Breast epithelium (tissue), 4 donors: ENCODE measurements at regions not wholly inside any gene's neighbourhood (a gene's known extent, or its start where the extent isn't known, plus 50 kb on each side); places are given as distances from the start of the nearest gene placed in this dataset.
"Not testable (repeated sequence)": the region's sequence is repeated elsewhere in the genome, so short reads cannot be mapped to it uniquely, and the experiment has no call there.

Source experiments
- DNase-seq, 2 donors: peaks; one replicate each; pipeline ENCODE4 v3.0.0-alpha.2; 2019; ENCODE audit warnings: low spot score in 2 of 2
- H3K27ac ChIP-seq, 2 donors: fragments of 200-600 bp; sonication (generic) in 1 of 2; one replicate each; pipeline ENCODE4 v1.5.1; 2016 to 2019; ENCODE audit warnings: mild to moderate bottlenecking in 1 of 2
- H3K27me3 ChIP-seq, 2 donors: fragments of 200-600 bp; sonication (generic) in 1 of 2; one replicate each; pipeline versions ENCODE4 v1.5.1 to v1.6.0; 2017 to 2019; ENCODE audit warnings: control low read depth in 1 of 2, mild to moderate bottlenecking in 1 of 2
- H3K36me3 ChIP-seq: fragments of 200-600 bp; one replicate; pipeline ENCODE4 v1.5.1; 2019
- H3K4me1 ChIP-seq, 2 donors: fragments of 200-600 bp; sonication (generic); one replicate each; pipeline ENCODE4 v1.5.1; 2016 to 2019; ENCODE audit warnings: control low read depth in 1 of 2
- H3K4me3 ChIP-seq, 3 donors: fragments of 200-600 bp; sonication (generic); 1 replicate in 2 of 3; 2 replicates in 1 of 3; pipeline ENCODE4 v1.5.1; 2016 to 2019; ENCODE audit warnings: mild to moderate bottlenecking in 3 of 3, moderate library complexity in 2 of 3
- H3K9me3 ChIP-seq, 2 donors: fragments of 200-600 bp; sonication (generic) in 1 of 2; one replicate each; pipeline ENCODE4 v1.5.1; 2016 to 2019; ENCODE audit warnings: control low read depth in 1 of 2
- POLR2A ChIP-seq: fragments of 450-650 bp; IDR thresholded peaks from one replicate; pipeline ENCODE4 v1.6.1; 2016; ENCODE audit warnings: antibody characterized with exemption, mild to moderate bottlenecking, moderate library complexity
- POLR2AphosphoS5 ChIP-seq, 3 donors: sonication (generic); formaldehyde crosslinking; IDR thresholded peaks; one replicate each; pipeline ENCODE4 v1.6.1; 2017; ENCODE audit warnings: antibody characterized with exemption in 3 of 3
- intact Hi-C: fragments of 100-400 bp; cut with DNase I; formaldehyde crosslinking; loops from one replicate; pipeline ENCODE4 v1.15.1; 2023; ENCODE audit warnings: low total_unique reads
- TF ChIP-seq, protein P1 (sequence below), 3 donors: fragments of 450-650 bp; IDR thresholded peaks; one replicate each; pipeline ENCODE4 v1.5.1; 2016 to 2017; ENCODE audit warnings: antibody characterized with exemption in 3 of 3, mild to moderate bottlenecking in 3 of 3, moderate library complexity in 3 of 3

GRCh38 chrX:123788193-123788592, 55.3 kb upstream of the THOC2 start:
- H3K4me1 ChIP-seq, H3K27me3 ChIP-seq, intact Hi-C loops, H3K36me3 ChIP-seq, H3K27ac ChIP-seq, DNase-seq, H3K4me3 ChIP-seq, H3K9me3 ChIP-seq: not testable (repeated sequence)

DNA sequence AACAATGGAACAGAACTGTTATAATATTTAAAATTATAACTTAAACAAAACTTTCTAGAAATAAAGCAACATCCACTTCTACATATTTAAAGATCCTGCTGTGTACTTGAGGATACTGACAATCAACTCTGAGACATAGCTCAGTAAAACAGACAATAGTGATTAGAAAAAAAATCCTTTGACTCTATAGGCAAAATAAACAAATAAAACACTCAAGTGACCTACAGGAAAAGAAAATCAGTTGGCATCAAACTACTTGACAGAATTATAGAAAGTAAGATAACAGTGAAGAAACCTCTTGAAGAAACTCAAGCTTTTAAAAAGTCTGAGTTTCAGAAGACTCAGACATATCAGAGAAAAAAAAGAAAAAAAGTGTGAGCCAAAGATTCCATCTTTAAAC, 55.9 kb upstream of the THOC2 start:
- no peaks in the 10 kb centered on the region for H3K27me3 ChIP-seq
- H3K4me1 ChIP-seq = no peaks in the 10 kb centered on the region
- H3K27ac ChIP-seq = no peak overlapping the region
- no peaks in the 10 kb centered on the region for H3K9me3 ChIP-seq
- H3K4me3 ChIP-seq = no peak overlapping the region
- TF ChIP-seq POLR2AphosphoS5 (IDR thresholded peaks at IDR 0.05) = no peak
- no peaks in the 10 kb centered on the region for H3K36me3 ChIP-seq
- intact Hi-C loops = no loop called here
- no peak for DNase-seq

DNA sequence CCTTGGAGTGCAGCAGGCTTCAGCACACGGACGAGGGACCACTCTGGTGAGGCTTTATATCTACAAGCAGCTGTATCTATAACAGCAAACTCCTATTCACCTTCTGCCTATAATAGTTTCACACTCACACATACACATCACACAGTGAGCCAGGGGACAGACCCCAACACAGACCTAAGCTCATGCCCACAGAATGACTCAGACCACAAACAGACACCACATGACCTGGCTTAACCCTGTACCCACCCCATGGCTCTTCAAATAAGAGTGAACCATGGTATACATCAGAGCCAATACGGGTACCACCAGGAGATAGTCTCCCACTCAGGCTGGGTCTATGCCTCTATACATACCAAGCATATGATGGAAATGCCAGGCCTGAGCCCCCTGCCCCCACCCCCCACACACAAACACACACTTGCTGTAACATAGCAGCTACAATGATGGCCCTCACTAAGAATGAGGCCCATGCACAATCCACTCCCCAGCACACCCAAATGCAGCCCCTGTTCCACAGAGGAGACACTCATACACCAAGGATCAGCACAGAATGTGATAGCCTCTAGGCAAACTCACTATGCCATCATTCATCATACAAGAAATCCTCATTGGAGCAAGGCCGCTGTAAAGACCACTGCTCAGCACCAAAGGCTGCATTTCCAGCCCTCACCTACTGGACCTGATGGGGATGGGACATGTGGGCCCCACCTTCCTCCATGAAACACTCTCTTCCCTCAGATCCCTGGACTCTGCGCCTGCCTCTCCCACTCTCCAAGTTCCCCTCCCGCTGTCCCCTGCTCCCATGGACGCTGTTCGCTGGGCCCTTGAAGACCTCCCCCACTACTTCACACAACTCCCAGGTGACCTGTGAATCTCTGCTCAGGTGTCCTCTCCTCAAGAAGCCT, 62.1 kb upstream of the XIAP start:
- TF ChIP-seq POLR2A = no peak
- TF ChIP-seq, protein P1, sequence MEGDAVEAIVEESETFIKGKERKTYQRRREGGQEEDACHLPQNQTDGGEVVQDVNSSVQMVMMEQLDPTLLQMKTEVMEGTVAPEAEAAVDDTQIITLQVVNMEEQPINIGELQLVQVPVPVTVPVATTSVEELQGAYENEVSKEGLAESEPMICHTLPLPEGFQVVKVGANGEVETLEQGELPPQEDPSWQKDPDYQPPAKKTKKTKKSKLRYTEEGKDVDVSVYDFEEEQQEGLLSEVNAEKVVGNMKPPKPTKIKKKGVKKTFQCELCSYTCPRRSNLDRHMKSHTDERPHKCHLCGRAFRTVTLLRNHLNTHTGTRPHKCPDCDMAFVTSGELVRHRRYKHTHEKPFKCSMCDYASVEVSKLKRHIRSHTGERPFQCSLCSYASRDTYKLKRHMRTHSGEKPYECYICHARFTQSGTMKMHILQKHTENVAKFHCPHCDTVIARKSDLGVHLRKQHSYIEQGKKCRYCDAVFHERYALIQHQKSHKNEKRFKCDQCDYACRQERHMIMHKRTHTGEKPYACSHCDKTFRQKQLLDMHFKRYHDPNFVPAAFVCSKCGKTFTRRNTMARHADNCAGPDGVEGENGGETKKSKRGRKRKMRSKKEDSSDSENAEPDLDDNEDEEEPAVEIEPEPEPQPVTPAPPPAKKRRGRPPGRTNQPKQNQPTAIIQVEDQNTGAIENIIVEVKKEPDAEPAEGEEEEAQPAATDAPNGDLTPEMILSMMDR (IDR thresholded peaks at IDR 0.05) = no peak
- no peak for TF ChIP-seq POLR2AphosphoS5 (IDR thresholded peaks at IDR 0.05)
- Histone ChIP-seq H3K27ac (no peak overlapping the region), H3K4me1 (no peaks in the 10 kb centered on the region), H3K4me3 (no peak overlapping the region), H3K27me3 (no peaks in the 10 kb centered on the region), H3K36me3 (no peaks in the 10 kb centered on the region), H3K9me3 (no peaks in the 10 kb centered on the region)
- no peak for DNase-seq
- intact Hi-C loops = no loop called here

- H3K36me3 ChIP-seq, intact Hi-C loops, H3K27me3 ChIP-seq, H3K27ac ChIP-seq, H3K9me3 ChIP-seq, DNase-seq, H3K4me1 ChIP-seq, H3K4me3 ChIP-seq: not testable (repeated sequence)
These were observed 61.0 kb upstream of the XIAP start for GRCh38 chrX:123798706-123799430.

- Histone ChIP-seq H3K36me3 (no peaks in the 10 kb centered on the region), H3K27ac (no peak overlapping the region), H3K4me3 (no peak overlapping the region), H3K27me3 (no peaks in the 10 kb centered on the region), H3K4me1 (no peaks in the 10 kb centered on the region), H3K9me3 (no peaks in the 10 kb centered on the region)
- intact Hi-C loops = no loop called here
- no peak for TF ChIP-seq POLR2AphosphoS5 (IDR thresholded peaks at IDR 0.05)
- TF ChIP-seq POLR2A = no peak
- TF ChIP-seq, protein P1 (IDR thresholded peaks at IDR 0.05) = no peak
- no peak for DNase-seq
These were observed 58.0 kb upstream of the XIAP start for GRCh38 chrX:123801901-123802300.

DNA sequence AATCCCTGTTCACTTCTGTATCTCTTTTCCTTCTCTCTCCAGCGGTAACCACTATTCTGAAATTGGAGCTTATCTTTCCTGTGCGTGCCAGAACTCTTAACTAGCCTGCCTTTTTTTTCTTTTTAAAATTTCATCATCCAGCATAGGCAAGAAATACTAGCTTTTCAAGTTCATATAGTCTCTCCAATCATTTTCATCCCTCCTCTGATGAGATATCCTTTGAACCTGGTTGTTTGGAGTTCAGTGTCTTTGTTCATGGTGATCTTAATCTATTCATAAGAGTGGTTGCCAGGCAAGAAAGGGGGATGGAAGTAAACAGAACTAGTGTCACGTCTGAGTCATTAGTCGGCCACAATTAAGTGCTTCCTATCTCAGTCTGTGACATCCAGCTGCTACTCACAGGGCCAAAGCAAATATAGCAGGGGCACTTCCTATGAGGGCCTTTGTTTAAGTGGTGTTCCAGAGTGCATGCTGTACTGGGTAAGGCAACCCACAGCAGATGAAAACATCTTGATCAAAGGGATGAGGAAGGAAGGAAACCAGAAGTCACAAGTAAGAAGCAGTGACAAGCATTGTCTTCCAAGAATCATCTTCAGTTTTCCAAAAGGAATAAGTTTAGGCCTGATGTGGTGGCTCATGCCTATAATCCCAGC, 56.4 kb upstream of the XIAP start:
- Histone ChIP-seq H3K36me3 (no peaks in the 10 kb centered on the region), H3K4me3 (no peak overlapping the region), H3K27ac (peak overlapping the region in 1 of 2 donors; percentile 6), H3K9me3 (no peaks in the 10 kb centered on the region), H3K27me3 (no peaks in the 10 kb centered on the region), H3K4me1 (no peaks in the 10 kb centered on the region)
- TF ChIP-seq POLR2AphosphoS5 (IDR thresholded peaks at IDR 0.05) (no peak), POLR2A (no peak)
- TF ChIP-seq, protein P1 (IDR thresholded peaks at IDR 0.05) = no peak
- DNase-seq = no peak
- intact Hi-C loops = no loop called here

GRCh38 chrX:123803984-123804365, 55.9 kb upstream of the XIAP start:
- H3K36me3 ChIP-seq, H3K4me3 ChIP-seq, H3K27me3 ChIP-seq, H3K9me3 ChIP-seq, H3K4me1 ChIP-seq, DNase-seq, intact Hi-C loops: not testable (repeated sequence)
- peak overlapping the region in 1 of 2 donors; percentile 6 for H3K27ac ChIP-seq
